IMR-90 (cell line): ENCODE measurements at regions not wholly inside any gene's neighbourhood (a gene's known extent, or its start where the extent isn't known, plus 50 kb on each side); places are given as distances from the start of the nearest gene placed in this dataset.

Experiments
- ATAC-seq: fragments of 200-7000 bp; cut with Tn5 transposase; 2 replicates; pipeline ENCODE4 v1.9.1; 2020; ENCODE audit warnings: low read depth, mild to moderate bottlenecking, moderate library complexity
- BruUV-seq: library from RNA; stranded (reverse); fragments of 400-500 nt; replicated peaks from 2 replicates; lab custom pipeline; 2021; lab: Mats Ljungman, UMichigan
- CTCF ChIA-PET: fragments of 300-600 bp; formaldehyde crosslinking; extraction: SDS; loops from one replicate; lab custom pipeline; 2021; ENCODE audit warnings: antibody characterized with exemption; lab: Yijun Ruan, JAX
- POLR2A ChIA-PET: fragments of 300-600 bp; sonication (Branson Sonifier 250); formaldehyde crosslinking; loops from one replicate; lab custom pipeline; 2022; ENCODE audit warnings: antibody characterized with exemption; ENCODE audit not compliant: unreplicated experiment; lab: Charles Lee
- DNase-seq: peaks from one replicate; pipeline ENCODE4 v3.0.0; 2013
- H2AFZ ChIP-seq: replicated peaks from 2 replicates; pipeline ENCODE3; 2013; ENCODE audit warnings: low read length, mild to moderate bottlenecking; ENCODE audit not compliant: poor library complexity
- H2AK5ac ChIP-seq: 2 replicates; pipeline ENCODE4 v1.6.1; 2013; ENCODE audit warnings: low read depth, low read length, inconsistent platforms
- H2AK9ac ChIP-seq: replicated peaks from 2 replicates; pipeline ENCODE3; 2013; ENCODE audit warnings: mild to moderate bottlenecking, low read depth, low read length, moderate library complexity; ENCODE audit not compliant: poor library complexity
- H2BK120ac ChIP-seq: 2 replicates; pipeline ENCODE4 v1.6.1; 2013; ENCODE audit warnings: low read depth, low read length, inconsistent platforms
- H2BK15ac ChIP-seq: 3 replicates; pipeline ENCODE4 v1.6.1; 2013; ENCODE audit warnings: low read depth, low read length, inconsistent platforms
- H2BK20ac ChIP-seq: 2 replicates; pipeline ENCODE4 v1.6.1; 2013; ENCODE audit warnings: low read depth, mild to moderate bottlenecking, inconsistent platforms, low read length, moderate library complexity
- H2BK5ac ChIP-seq: 2 replicates; pipeline ENCODE4 v1.6.1; 2013; ENCODE audit warnings: mild to moderate bottlenecking, low read depth, low read length, inconsistent platforms; ENCODE audit not compliant: poor library complexity, severe bottlenecking
- H3K14ac ChIP-seq: replicated peaks from 2 replicates; pipeline ENCODE4 v1.6.1; 2013; ENCODE audit warnings: low read depth, low read length, inconsistent platforms
- H3K18ac ChIP-seq: 2 replicates; pipeline ENCODE4 v1.6.1; 2013; ENCODE audit warnings: low read depth, low read length, control low read depth
- H3K23ac ChIP-seq: 2 replicates; pipeline ENCODE4 v1.6.1; 2013; ENCODE audit warnings: low read depth, low read length, inconsistent platforms
- H3K27ac ChIP-seq: 2 replicates; pipeline ENCODE4 v1.5.1; 2013; ENCODE audit warnings: mild to moderate bottlenecking, control low read depth, low read length; ENCODE audit not compliant: insufficient read depth
- H3K27me3 ChIP-seq: 2 replicates; pipeline ENCODE4 v1.6.1; 2013; ENCODE audit warnings: low read length; ENCODE audit not compliant: control insufficient read depth, insufficient read depth
- H3K36me3 ChIP-seq: 2 replicates; pipeline ENCODE4 v1.6.1; 2013; ENCODE audit warnings: low read length, mixed read lengths; ENCODE audit not compliant: control insufficient read depth, insufficient read depth
- H3K4ac ChIP-seq: 2 replicates; pipeline ENCODE4 v1.6.1; 2013; ENCODE audit warnings: low read depth, low read length, inconsistent platforms
- H3K4me1 ChIP-seq: 2 replicates; pipeline ENCODE4 v1.6.1; 2013; ENCODE audit warnings: low read length, mixed read lengths; ENCODE audit not compliant: control insufficient read depth, insufficient read depth
- H3K4me2 ChIP-seq: 2 replicates; pipeline ENCODE4 v1.6.1; 2013; ENCODE audit warnings: low read depth, mild to moderate bottlenecking, control low read depth, low read length, moderate library complexity
- H3K4me3 ChIP-seq: 2 replicates; pipeline ENCODE4 v1.5.1; 2013; ENCODE audit warnings: low read depth, mild to moderate bottlenecking, control low read depth, low read length, moderate library complexity; ENCODE audit not compliant: insufficient read depth
- H3K56ac ChIP-seq: 2 replicates; pipeline ENCODE4 v1.6.1; 2013; ENCODE audit warnings: low read length, inconsistent platforms; ENCODE audit not compliant: insufficient read depth; ENCODE audit errors: extremely low read depth
- H3K79me1 ChIP-seq, 2 experiments: 2 replicates each; pipeline ENCODE4 v1.6.1; 2013; ENCODE audit warnings: low read length in 2 of 2, inconsistent platforms in 1 of 2, low read depth in 1 of 2
- H3K9ac ChIP-seq: 2 replicates; pipeline ENCODE4 v1.6.1; 2013; ENCODE audit warnings: low read depth, low read length, control low read depth
- H3K9me1 ChIP-seq: 2 replicates; pipeline ENCODE4 v1.6.1; 2013; ENCODE audit warnings: low read length, inconsistent platforms; ENCODE audit not compliant: insufficient read depth
- H3K9me3 ChIP-seq: 2 replicates; pipeline ENCODE4 v1.6.1; 2013; ENCODE audit warnings: low read length; ENCODE audit not compliant: control insufficient read depth, insufficient read depth
- H4K20me1 ChIP-seq: 2 replicates; pipeline ENCODE4 v1.6.1; 2013; ENCODE audit warnings: low read length, inconsistent platforms; ENCODE audit not compliant: insufficient read depth
- H4K5ac ChIP-seq: 2 replicates; pipeline ENCODE4 v1.6.1; 2013; ENCODE audit warnings: mild to moderate bottlenecking, low read depth, low read length, control low read depth
- H4K8ac ChIP-seq, 2 experiments: 2 replicates each; pipeline ENCODE4 v1.6.1; 2013; ENCODE audit warnings: low read depth in 2 of 2, low read length in 2 of 2, control low read depth in 1 of 2, inconsistent platforms in 1 of 2
- H4K91ac ChIP-seq: 2 replicates; pipeline ENCODE4 v1.6.1; 2013; ENCODE audit warnings: low read depth, low read length, inconsistent platforms; ENCODE audit not compliant: insufficient read depth
- BHLHE40 ChIP-seq: fragments of 150-350 bp; IDR thresholded peaks from 2 replicates; pipeline ENCODE4 v1.6.1; 2016; ENCODE audit warnings: mild to moderate bottlenecking, low read depth, low read length
- CEBPB ChIP-seq: IDR thresholded peaks from 2 replicates; pipeline ENCODE4 v1.6.1; 2012; ENCODE audit warnings: low read depth, low read length, improper control_type of control experiment
- CHD1 ChIP-seq: IDR thresholded peaks from 2 replicates; pipeline ENCODE4 v1.6.1; 2012; ENCODE audit warnings: low read depth, low read length, improper control_type of control experiment
- FOS ChIP-seq: fragments of 150-350 bp; IDR thresholded peaks from 2 replicates; pipeline ENCODE4 v1.6.1; 2016; ENCODE audit warnings: low read depth, low read length
- MAFK ChIP-seq: IDR thresholded peaks from 2 replicates; pipeline ENCODE4 v1.6.1; 2012; ENCODE audit warnings: low read depth, low read length, improper control_type of control experiment
- MAZ ChIP-seq: IDR thresholded peaks from 2 replicates; pipeline ENCODE4 v1.6.1; 2012; ENCODE audit warnings: low read depth, mild to moderate bottlenecking, low read length, improper control_type of control experiment, moderate library complexity, borderline replicate concordance
- MXI1 ChIP-seq: IDR thresholded peaks from 2 replicates; pipeline ENCODE4 v1.6.1; 2012; ENCODE audit warnings: low read depth, mild to moderate bottlenecking, low read length, moderate library complexity, borderline replicate concordance
- NFE2L2 ChIP-seq: fragments of 150-350 bp; IDR thresholded peaks from 2 replicates; pipeline ENCODE4 v1.6.1; 2016; ENCODE audit warnings: low read depth, mild to moderate bottlenecking, low read length
- POLR2A ChIP-seq: IDR thresholded peaks from 2 replicates; pipeline ENCODE4 v1.6.1; 2012; ENCODE audit warnings: mild to moderate bottlenecking, low read depth, low read length
- RAD21 ChIP-seq: IDR thresholded peaks from 2 replicates; pipeline ENCODE4 v1.6.1; 2012; ENCODE audit warnings: low read length, improper control_type of control experiment
- RCOR1 ChIP-seq: IDR thresholded peaks from 2 replicates; pipeline ENCODE4 v1.6.1; 2012; ENCODE audit warnings: mild to moderate bottlenecking, low read length, improper control_type of control experiment; ENCODE audit not compliant: insufficient replicate concordance
- RFX5 ChIP-seq: IDR thresholded peaks from 2 replicates; pipeline ENCODE4 v1.8.0; 2012; ENCODE audit warnings: low read depth, mild to moderate bottlenecking, low read length, moderate library complexity
- SMC3 ChIP-seq: fragments of 150-350 bp; IDR thresholded peaks from 2 replicates; pipeline ENCODE4 v1.6.1; 2016; ENCODE audit warnings: low read depth, mild to moderate bottlenecking, antibody characterized with exemption, low read length, moderate library complexity
- WGBS, 2 experiments: methylation state at CpG; one replicate each; pipeline versions ENCODE4 v1.1.5 to v1.1.7; 2013; ENCODE audit warnings: missing lambda C conversion rate in 2 of 2; ENCODE audit not compliant: insufficient read length in 1 of 2; ENCODE audit errors: extremely low coverage in 2 of 2; 5-methylcytosine and 5-hydroxymethylcytosine counted together
- dilution Hi-C: fragments of 300-500 bp; cut with HindIII; formaldehyde crosslinking; loops from one replicate; pipeline ENCODE4 v1.14.3; 2018; ENCODE audit warnings: low sequenced_read_pairs; ENCODE audit not compliant: unreplicated experiment
- in situ Hi-C: fragments of 300-500 bp; cut with MboI; formaldehyde crosslinking; loops from 3 replicates; pipeline ENCODE4 v1.14.3; 2019; ENCODE audit warnings: low sequenced_read_pairs, inconsistent platforms, mixed read lengths
- intact Hi-C: fragments of 100-400 bp; cut with micrococcal nuclease; formaldehyde crosslinking; loops from 2 replicates; pipeline ENCODE4 v1.10.0; 2022
- TF ChIP-seq, protein P1 (sequence below): fragments of 150-350 bp; IDR thresholded peaks from 2 replicates; pipeline ENCODE4 v1.6.1; 2016; ENCODE audit warnings: low read depth, mild to moderate bottlenecking, low read length, moderate library complexity, borderline replicate concordance
- TF ChIP-seq, protein P2 (sequence below): conservative IDR thresholded peaks from 2 replicates; pipeline ENCODE4 v1.5.1; 2012; ENCODE audit warnings: mild to moderate bottlenecking, low read depth, low read length, improper control_type of control experiment
- TF ChIP-seq, protein P3 (sequence below): fragments of 150-350 bp; IDR thresholded peaks from 2 replicates; pipeline ENCODE4 v1.6.1; 2017; ENCODE audit warnings: mild to moderate bottlenecking, antibody characterized with exemption, low read length, low read depth

DNA sequence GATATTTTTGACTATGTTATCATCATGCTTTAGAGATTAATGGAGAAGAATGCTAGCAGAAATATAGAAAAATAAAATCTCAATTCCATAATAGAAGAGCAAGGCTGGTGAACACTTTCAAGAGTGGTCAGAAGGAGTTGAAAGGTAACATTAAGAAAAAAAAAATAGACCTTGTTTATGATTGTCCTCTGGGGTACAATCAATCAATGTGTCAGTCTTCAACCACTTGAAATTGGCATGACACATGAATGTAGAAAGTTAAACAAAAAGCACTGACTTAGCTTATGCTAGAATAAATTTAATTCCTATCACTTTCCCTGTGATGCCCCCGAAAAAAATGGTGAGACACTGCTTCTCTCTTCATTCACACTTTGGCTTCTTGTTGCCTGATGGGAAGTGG is 750.3 kb upstream of the ADGRL2 start:
- dilution Hi-C loops, result no loop called here
- H2BK5ac ChIP-seq, result no peak overlapping the region
- no peak overlapping the region for H3K4ac ChIP-seq
- no peak overlapping the region for H3K56ac ChIP-seq
- POLR2A ChIA-PET, result no interaction called here
- H3K14ac ChIP-seq, result no peak overlapping the region
- intact Hi-C loops, result no loop called here
- H3K4me1 ChIP-seq, result no peaks in the 10 kb centered on the region
- H3K9me3 ChIP-seq, result no peaks in the 10 kb centered on the region
- no TSS peak for BruUV-seq
- no peak for ATAC-seq
- H2AFZ ChIP-seq, result no peak overlapping the region
- H4K20me1 ChIP-seq, result no peaks in the 10 kb centered on the region
- CTCF ChIA-PET, result interaction anchor here (0.6 kb wide), 1 partner anchor 256 kb away, joined by 5 read pairs; no protein-coding TSS in a partner anchor
- no CpG with 5 or more reads among the region's 1 CpG for WGBS, 2 experiments
- H2AK9ac ChIP-seq, result no peak overlapping the region
- TF ChIP-seq RFX5 (no peak), SMC3 (no peak), MAFK (no peak), RAD21 (no peak), BHLHE40 (no peak), RCOR1 (no peak), MXI1 (no peak), NFE2L2 (no peak), CHD1 (no peak), FOS (no peak), POLR2A (no peak), CEBPB (no peak), MAZ (no peak)
- TF ChIP-seq, protein P1, sequence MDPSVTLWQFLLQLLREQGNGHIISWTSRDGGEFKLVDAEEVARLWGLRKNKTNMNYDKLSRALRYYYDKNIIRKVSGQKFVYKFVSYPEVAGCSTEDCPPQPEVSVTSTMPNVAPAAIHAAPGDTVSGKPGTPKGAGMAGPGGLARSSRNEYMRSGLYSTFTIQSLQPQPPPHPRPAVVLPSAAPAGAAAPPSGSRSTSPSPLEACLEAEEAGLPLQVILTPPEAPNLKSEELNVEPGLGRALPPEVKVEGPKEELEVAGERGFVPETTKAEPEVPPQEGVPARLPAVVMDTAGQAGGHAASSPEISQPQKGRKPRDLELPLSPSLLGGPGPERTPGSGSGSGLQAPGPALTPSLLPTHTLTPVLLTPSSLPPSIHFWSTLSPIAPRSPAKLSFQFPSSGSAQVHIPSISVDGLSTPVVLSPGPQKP, result no peak
- TF ChIP-seq, protein P2, sequence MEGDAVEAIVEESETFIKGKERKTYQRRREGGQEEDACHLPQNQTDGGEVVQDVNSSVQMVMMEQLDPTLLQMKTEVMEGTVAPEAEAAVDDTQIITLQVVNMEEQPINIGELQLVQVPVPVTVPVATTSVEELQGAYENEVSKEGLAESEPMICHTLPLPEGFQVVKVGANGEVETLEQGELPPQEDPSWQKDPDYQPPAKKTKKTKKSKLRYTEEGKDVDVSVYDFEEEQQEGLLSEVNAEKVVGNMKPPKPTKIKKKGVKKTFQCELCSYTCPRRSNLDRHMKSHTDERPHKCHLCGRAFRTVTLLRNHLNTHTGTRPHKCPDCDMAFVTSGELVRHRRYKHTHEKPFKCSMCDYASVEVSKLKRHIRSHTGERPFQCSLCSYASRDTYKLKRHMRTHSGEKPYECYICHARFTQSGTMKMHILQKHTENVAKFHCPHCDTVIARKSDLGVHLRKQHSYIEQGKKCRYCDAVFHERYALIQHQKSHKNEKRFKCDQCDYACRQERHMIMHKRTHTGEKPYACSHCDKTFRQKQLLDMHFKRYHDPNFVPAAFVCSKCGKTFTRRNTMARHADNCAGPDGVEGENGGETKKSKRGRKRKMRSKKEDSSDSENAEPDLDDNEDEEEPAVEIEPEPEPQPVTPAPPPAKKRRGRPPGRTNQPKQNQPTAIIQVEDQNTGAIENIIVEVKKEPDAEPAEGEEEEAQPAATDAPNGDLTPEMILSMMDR, result no peak
- TF ChIP-seq, protein P3, sequence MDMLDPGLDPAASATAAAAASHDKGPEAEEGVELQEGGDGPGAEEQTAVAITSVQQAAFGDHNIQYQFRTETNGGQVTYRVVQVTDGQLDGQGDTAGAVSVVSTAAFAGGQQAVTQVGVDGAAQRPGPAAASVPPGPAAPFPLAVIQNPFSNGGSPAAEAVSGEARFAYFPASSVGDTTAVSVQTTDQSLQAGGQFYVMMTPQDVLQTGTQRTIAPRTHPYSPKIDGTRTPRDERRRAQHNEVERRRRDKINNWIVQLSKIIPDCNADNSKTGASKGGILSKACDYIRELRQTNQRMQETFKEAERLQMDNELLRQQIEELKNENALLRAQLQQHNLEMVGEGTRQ, result no peak
- no peaks in the 10 kb centered on the region for H3K79me1 ChIP-seq
- in situ Hi-C loops, result no loop called here
- DNase-seq, result no peak
- H3K36me3 ChIP-seq, result no peaks in the 10 kb centered on the region
- H2BK20ac ChIP-seq, result no peak overlapping the region
- no peaks in the 10 kb centered on the region for H3K9me1 ChIP-seq
- H3K27ac ChIP-seq, result no peak overlapping the region
- H3K27me3 ChIP-seq, result no peaks in the 10 kb centered on the region
- H4K91ac ChIP-seq, result no peak overlapping the region
- H2BK15ac ChIP-seq, result no peak overlapping the region
- no peak overlapping the region for H3K9ac ChIP-seq
- no peak overlapping the region for H3K18ac ChIP-seq
- H2BK120ac ChIP-seq, result no peak overlapping the region
- no peak overlapping the region for H3K4me2 ChIP-seq
- H3K23ac ChIP-seq, result no peak overlapping the region
- no peak overlapping the region for H3K4me3 ChIP-seq
- H4K5ac ChIP-seq, result no peak overlapping the region
- no peak overlapping the region for H2AK5ac ChIP-seq
- H4K8ac ChIP-seq, result no peak overlapping the region
